ENCODE measurements at regions not wholly inside any gene's neighbourhood (a gene's known extent, or its start where the extent isn't known, plus 50 kb on each side); places are given as distances from the start of the nearest gene placed in this dataset.

DNA sequence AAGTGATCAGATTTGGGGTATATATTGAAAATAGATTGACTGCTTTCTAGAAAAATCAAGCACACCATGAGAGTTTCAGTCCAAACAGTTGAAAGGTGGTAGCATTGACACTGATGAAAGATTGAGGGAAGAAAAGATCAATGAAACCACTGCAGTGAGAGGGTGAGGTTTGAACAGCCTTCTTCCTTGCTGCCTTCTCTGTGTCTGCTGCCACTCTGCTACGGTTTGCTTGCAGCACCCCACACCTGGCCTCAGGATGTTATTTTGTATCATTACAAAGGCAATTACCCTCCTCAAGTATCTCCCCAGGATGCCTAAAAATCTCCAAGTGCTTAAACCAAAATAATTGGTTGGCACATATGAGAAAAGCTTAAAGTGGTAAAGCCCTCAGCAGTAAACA lies 683.6 kb upstream of the ARPP21 start:
- Histone ChIP-seq H3K4me3 (replicated peaks in 1 of 3) (no peak overlapping the region), H3K36me3 (no peaks in the 10 kb centered on the region), H3K9me3 (no peaks in the 10 kb centered on the region), H3K4me1 (no peaks in the 10 kb centered on the region), H3K27ac (no peak overlapping the region), H3K27me3 (no peaks in the 10 kb centered on the region)
- WGBS, 2 donors: 43 to 45% methylated on average over 1 of the region's 1 CpG
- DNase-seq: no peak
- TF ChIP-seq, protein P1, sequence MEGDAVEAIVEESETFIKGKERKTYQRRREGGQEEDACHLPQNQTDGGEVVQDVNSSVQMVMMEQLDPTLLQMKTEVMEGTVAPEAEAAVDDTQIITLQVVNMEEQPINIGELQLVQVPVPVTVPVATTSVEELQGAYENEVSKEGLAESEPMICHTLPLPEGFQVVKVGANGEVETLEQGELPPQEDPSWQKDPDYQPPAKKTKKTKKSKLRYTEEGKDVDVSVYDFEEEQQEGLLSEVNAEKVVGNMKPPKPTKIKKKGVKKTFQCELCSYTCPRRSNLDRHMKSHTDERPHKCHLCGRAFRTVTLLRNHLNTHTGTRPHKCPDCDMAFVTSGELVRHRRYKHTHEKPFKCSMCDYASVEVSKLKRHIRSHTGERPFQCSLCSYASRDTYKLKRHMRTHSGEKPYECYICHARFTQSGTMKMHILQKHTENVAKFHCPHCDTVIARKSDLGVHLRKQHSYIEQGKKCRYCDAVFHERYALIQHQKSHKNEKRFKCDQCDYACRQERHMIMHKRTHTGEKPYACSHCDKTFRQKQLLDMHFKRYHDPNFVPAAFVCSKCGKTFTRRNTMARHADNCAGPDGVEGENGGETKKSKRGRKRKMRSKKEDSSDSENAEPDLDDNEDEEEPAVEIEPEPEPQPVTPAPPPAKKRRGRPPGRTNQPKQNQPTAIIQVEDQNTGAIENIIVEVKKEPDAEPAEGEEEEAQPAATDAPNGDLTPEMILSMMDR (IDR thresholded peaks at IDR 0.05): no peak
- no peak for TF ChIP-seq POLR2A (IDR thresholded peaks at IDR 0.05)
- intact Hi-C loops (cut with DNase I): no loop called here

DNA sequence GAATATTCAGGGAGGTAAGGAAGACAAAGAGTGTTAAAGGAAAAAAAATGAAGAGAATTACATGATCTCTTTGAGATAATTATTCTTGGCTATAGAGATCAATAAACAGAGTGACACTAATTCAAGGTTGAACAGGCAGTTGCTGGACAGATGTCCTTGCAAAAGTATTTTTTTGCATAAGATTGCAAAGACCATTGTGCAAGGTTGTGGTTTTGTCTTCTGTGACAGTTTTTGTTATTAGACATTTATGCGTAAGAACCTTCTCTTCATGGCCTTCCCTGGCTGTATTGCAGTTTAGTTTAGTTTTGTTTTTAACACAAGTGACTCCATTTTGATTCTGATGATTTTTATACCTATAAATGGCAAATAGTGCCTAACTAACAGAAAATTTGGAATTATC lies 682.8 kb upstream of the ARPP21 start:
- TF ChIP-seq, protein P1 (IDR thresholded peaks at IDR 0.05): no peak
- TF ChIP-seq POLR2A (IDR thresholded peaks at IDR 0.05): no peak
- no peak for DNase-seq
- Histone ChIP-seq H3K9me3 (no peaks in the 10 kb centered on the region), H3K4me1 (no peaks in the 10 kb centered on the region), H3K27me3 (no peaks in the 10 kb centered on the region), H3K4me3 (replicated peaks in 1 of 3) (no peak overlapping the region), H3K36me3 (no peaks in the 10 kb centered on the region), H3K27ac (no peak overlapping the region)
- intact Hi-C loops (cut with DNase I): no loop called here
- 92 to 93% methylated on average over 1 of the region's 1 CpG for WGBS, 2 donors

DNA sequence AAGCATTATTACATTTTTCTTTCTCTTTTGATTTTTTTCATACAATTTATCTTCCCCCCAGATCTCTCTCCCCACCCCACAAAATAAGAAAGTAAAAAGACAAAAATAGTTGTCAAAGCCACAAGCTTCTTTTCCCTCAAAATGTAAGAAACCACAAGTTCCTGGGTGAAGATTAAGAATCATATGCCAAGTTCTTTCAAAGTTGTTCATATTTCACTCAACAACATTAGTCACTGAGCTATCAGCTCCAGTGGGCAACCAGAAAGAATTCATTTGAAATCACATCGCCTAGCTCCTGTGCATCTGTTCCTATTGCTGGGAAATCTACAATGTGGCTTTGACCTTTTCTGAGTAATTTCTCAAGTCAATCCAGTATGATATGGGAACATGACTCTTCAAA lies 681.6 kb upstream of the ARPP21 start:
- no peaks in the 10 kb centered on the region for H3K4me1 ChIP-seq
- WGBS, 2 donors: 84 to 88% methylated on average over 1 of the region's 1 CpG
- TF ChIP-seq, protein P1 (IDR thresholded peaks at IDR 0.05): no peak
- no peak for TF ChIP-seq POLR2A (IDR thresholded peaks at IDR 0.05)
- no peaks in the 10 kb centered on the region for H3K27me3 ChIP-seq
- no peaks in the 10 kb centered on the region for H3K36me3 ChIP-seq
- intact Hi-C loops (cut with DNase I): no loop called here
- H3K9me3 ChIP-seq: no peaks in the 10 kb centered on the region
- no peak overlapping the region for H3K4me3 ChIP-seq (replicated peaks in 1 of 3)
- H3K27ac ChIP-seq: no peak overlapping the region
- DNase-seq: no peak

DNA sequence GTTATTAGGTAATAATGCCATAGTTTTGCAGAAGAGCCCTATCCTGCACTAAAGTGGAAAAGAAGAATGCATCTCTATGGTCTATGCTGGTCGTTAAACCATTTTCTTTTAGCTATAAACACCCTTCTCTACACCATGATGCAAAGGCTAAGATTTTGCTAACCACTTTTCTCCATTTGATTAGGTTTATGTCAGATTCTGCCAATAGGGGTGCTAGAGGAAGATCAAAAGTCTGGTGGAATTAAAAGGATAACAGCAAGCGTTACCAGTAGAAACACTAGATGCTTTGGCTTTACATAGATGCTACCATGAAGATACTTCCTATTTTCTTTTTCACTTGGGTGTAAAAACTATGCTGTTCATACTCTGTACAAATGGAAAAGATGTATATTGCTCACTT lies 669.8 kb upstream of the ARPP21 start:
- no peak for TF ChIP-seq POLR2A (IDR thresholded peaks at IDR 0.05)
- TF ChIP-seq, protein P1 (IDR thresholded peaks at IDR 0.05): no peak
- intact Hi-C loops (cut with DNase I): no loop called here
- WGBS, 2 donors: 77 to 89% methylated on average over 2 of the region's 2 CpGs

DNA sequence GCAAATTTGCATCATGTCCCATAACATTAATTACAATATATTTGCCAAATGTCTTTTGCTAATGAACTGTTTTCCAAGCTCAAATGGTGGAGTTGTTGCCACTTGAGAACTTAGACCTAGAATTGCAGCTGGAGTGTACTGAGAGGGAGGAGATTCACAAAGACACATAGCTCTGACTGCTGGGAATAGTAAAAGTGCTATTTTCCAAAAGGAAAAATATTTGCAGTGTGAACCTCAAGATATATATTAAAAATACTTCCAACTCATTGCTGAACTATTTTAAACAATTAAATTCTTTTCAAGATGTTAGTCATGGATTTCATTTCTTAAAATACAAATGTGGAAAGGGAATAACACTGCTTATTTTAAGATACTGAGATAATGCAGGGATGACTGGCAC lies 666.8 kb upstream of the ARPP21 start:
- Histone ChIP-seq H3K9me3 (no peaks in the 10 kb centered on the region), H3K36me3 (no peaks in the 10 kb centered on the region), H3K27ac (no peak overlapping the region), H3K4me1 (no peaks in the 10 kb centered on the region), H3K4me3 (replicated peaks in 1 of 3) (no peak overlapping the region), H3K27me3 (no peaks in the 10 kb centered on the region)
- no peak for DNase-seq
- TF ChIP-seq POLR2A (IDR thresholded peaks at IDR 0.05): no peak
- TF ChIP-seq, protein P1 (IDR thresholded peaks at IDR 0.05): no peak
- intact Hi-C loops (cut with DNase I): no loop called here

More for the DNA sequence above, 669.8 kb upstream of the ARPP21 start:
- H3K4me1 ChIP-seq: no peaks in the 10 kb centered on the region
- no peaks in the 10 kb centered on the region for H3K27me3 ChIP-seq
- no peak for DNase-seq
- no peak overlapping the region for H3K27ac ChIP-seq
- H3K36me3 ChIP-seq: no peaks in the 10 kb centered on the region
- no peak overlapping the region for H3K4me3 ChIP-seq (replicated peaks in 1 of 3)
- H3K9me3 ChIP-seq: no peaks in the 10 kb centered on the region
